Esophagus squamous epithelium (tissue), 5 donors: ENCODE measurements at regions not wholly inside any gene's neighbourhood (a gene's known extent, or its start where the extent isn't known, plus 50 kb on each side); places are given as distances from the start of the nearest gene placed in this dataset.

Experiments
- DNase-seq: peaks from one replicate; lab custom pipeline; 2025; lab: John Stamatoyannopoulos, UW
- H3K27ac ChIP-seq, 4 donors: fragments of 200-600 bp; sonication (generic); one replicate each; pipeline ENCODE4 v1.5.1; 2016 to 2019; ENCODE audit warnings: mild to moderate bottlenecking in 1 of 4
- H3K27me3 ChIP-seq, 4 donors: fragments of 200-600 bp; sonication (generic); 1 replicate in 3 of 4; 2 replicates in 1 of 4; pipeline versions ENCODE4 v1.5.1 to v1.6.0; 2017 to 2021; ENCODE audit warnings: antibody characterized with exemption in 1 of 4
- H3K36me3 ChIP-seq, 3 donors: fragments of 200-600 bp; sonication (generic); one replicate each; pipeline ENCODE4 v1.5.1; 2016 to 2019
- H3K4me1 ChIP-seq, 3 donors: fragments of 200-600 bp; sonication (generic); one replicate each; pipeline ENCODE4 v1.5.1; 2017 to 2019
- H3K4me3 ChIP-seq, 4 donors: fragments of 200-600 bp; sonication (generic); 1 replicate in 3 of 4; 2 replicates in 1 of 4; pipeline ENCODE4 v1.5.1; 2016 to 2019; ENCODE audit warnings: mild to moderate bottlenecking in 2 of 4, moderate library complexity in 1 of 4
- H3K9me3 ChIP-seq, 3 donors: fragments of 200-600 bp; sonication (generic); one replicate each; pipeline ENCODE4 v1.5.1; 2016 to 2019
- CTCF ChIP-seq, 6 experiments: fragments of 450-650 bp in 4 of 6; fragments of 200-600 bp in 2 of 6; sonication (generic) in 2 of 6; IDR thresholded peaks; one replicate each; pipeline ENCODE4 v1.5.1; 2016 to 2019; ENCODE audit warnings: antibody characterized with exemption in 6 of 6, mild to moderate bottlenecking in 4 of 6, moderate library complexity in 4 of 6
- POLR2A ChIP-seq, 4 donors: fragments of 450-650 bp; IDR thresholded peaks; one replicate each; pipeline ENCODE4 v1.6.1; 2017; ENCODE audit warnings: antibody characterized with exemption in 4 of 4, mild to moderate bottlenecking in 4 of 4, moderate library complexity in 3 of 4
- WGBS, 2 donors: methylation state at CpG; one replicate each; pipeline ENCODE4 v1.1.5; 2018; 5-methylcytosine and 5-hydroxymethylcytosine counted together
- intact Hi-C: fragments of 100-400 bp; cut with DNase I; formaldehyde crosslinking; loops from one replicate; pipeline ENCODE4 v1.15.0; 2022
- donor health status: DM: yes; HTN: yes; CAD: no.

DNA sequence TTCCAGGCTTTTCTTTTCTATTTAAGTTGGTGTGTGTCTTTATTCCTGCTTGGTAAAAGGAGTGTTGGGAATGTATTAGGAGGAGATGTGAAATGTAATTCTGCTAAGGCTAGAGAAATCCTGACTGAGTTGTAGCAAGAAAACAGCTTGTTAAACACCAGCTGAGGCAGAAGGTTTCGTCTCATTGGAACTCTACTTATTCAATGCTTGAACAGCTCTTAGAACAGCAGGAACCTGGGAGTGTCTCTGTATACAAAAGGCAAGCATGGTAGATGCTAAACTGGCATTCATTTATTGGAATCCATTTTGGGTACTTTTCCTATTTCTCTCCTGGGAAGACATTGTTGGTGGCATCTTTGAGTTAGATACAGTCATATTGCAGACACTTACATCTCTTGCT is 280.9 kb downstream of the HRH4 start:
- H3K4me3 ChIP-seq, result no peak overlapping the region
- intact Hi-C loops, result no loop called here

GRCh38 chr18:24741965-24742724 is 281.7 kb downstream of the HRH4 start:
- 65 to 70% methylated on average over 5 of the region's 5 CpGs for WGBS, 2 donors
- Histone ChIP-seq H3K9me3 (no peaks in the 10 kb centered on the region), H3K27me3 (peaks cover 0 to 4% (median 0%) of the 10 kb centered on the region in 4 donors), H3K4me3 (no peak overlapping the region), H3K36me3 (no peaks in the 10 kb centered on the region), H3K4me1 (peaks cover 0 to 3% (median 0%) of the 10 kb centered on the region in 3 donors), H3K27ac (no peak overlapping the region)
- intact Hi-C loops, result no loop called here
- TF ChIP-seq CTCF (IDR thresholded peaks at IDR 0.05) (no peak), POLR2A (IDR thresholded peaks at IDR 0.05) (no peak)
- no peak for DNase-seq

More for the DNA sequence above, 280.9 kb downstream of the HRH4 start:
- Histone ChIP-seq H3K27me3 (peaks cover 0 to 4% (median 0%) of the 10 kb centered on the region in 4 donors), H3K4me1 (peaks cover 0 to 11% (median 0%) of the 10 kb centered on the region in 3 donors), H3K9me3 (no peaks in the 10 kb centered on the region), H3K36me3 (no peaks in the 10 kb centered on the region), H3K27ac (no peak overlapping the region)
- no peak for DNase-seq
- 75 to 100% methylated on average over 1 of the region's 1 CpG for WGBS, 2 donors
- TF ChIP-seq CTCF (IDR thresholded peaks at IDR 0.05) (no peak), POLR2A (IDR thresholded peaks at IDR 0.05) (no peak)

- no peaks in the 10 kb centered on the region for H3K4me1 ChIP-seq
- DNase-seq, result no peak
- no peak overlapping the region for H3K27ac ChIP-seq
- intact Hi-C loops, result no loop called here
- no peaks in the 10 kb centered on the region for H3K36me3 ChIP-seq
- TF ChIP-seq CTCF (IDR thresholded peaks at IDR 0.05), result no peak
- no peak for TF ChIP-seq POLR2A (IDR thresholded peaks at IDR 0.05)
- no peak overlapping the region for H3K4me3 ChIP-seq
- no peaks in the 10 kb centered on the region for H3K9me3 ChIP-seq
- WGBS, 2 donors, result 85 to 89% methylated on average over 4 of the region's 4 CpGs
- H3K27me3 ChIP-seq, result peaks cover 0 to 7% (median 0%) of the 10 kb centered on the region in 4 donors
Measured at GRCh38 chr18:24754583-24755253, 294.3 kb downstream of the HRH4 start.

DNA sequence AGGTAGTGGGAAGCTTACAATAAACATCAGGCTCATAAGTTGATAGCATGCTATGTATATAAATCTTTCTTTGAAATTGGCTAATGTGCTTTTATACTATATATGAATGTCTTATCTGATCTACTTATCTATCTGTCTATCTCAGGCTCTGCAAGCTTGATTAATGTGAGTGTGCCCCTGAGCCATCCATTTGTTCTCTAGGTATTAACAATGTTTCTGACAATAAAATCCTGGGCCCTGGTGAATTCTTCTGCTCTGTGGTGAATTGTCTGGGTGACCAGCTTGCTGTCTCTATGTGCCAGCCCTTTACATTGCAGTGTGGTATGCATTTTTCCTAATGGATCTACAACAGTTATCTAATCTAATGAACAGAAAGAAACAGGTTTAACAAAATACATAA is 295.9 kb downstream of the HRH4 start:
- Histone ChIP-seq H3K4me3 (no peak overlapping the region), H3K4me1 (no peaks in the 10 kb centered on the region), H3K27ac (no peak overlapping the region), H3K27me3 (peaks cover 0 to 7% (median 0%) of the 10 kb centered on the region in 4 donors), H3K36me3 (no peaks in the 10 kb centered on the region), H3K9me3 (no peaks in the 10 kb centered on the region)
- TF ChIP-seq POLR2A (IDR thresholded peaks at IDR 0.05) (no peak), CTCF (IDR thresholded peaks at IDR 0.05) (no peak)
- intact Hi-C loops, result no loop called here
- DNase-seq, result no peak

- Histone ChIP-seq H3K27ac (no peak overlapping the region), H3K4me3 (no peak overlapping the region), H3K9me3 (no peaks in the 10 kb centered on the region), H3K36me3 (no peaks in the 10 kb centered on the region), H3K4me1 (no peaks in the 10 kb centered on the region), H3K27me3 (peaks cover 0 to 7% (median 0%) of the 10 kb centered on the region in 4 donors)
- no peak for DNase-seq
- TF ChIP-seq POLR2A (IDR thresholded peaks at IDR 0.05) (no peak), CTCF (IDR thresholded peaks at IDR 0.05) (no peak)
- intact Hi-C loops, result no loop called here
Measured at GRCh38 chr18:24757134-24757533, 296.7 kb downstream of the HRH4 start.
